GM12872 (cell line): ENCODE measurements at regions not wholly inside any gene's neighbourhood (a gene's known extent, or its start where the extent isn't known, plus 50 kb on each side); places are given as distances from the start of the nearest gene placed in this dataset.

Experiments used
- CTCF ChIP-seq: IDR thresholded peaks from 3 replicates; pipeline ENCODE4 v1.5.1; 2011; ENCODE audit warnings: low read depth, mild to moderate bottlenecking, low read length, moderate library complexity; ENCODE audit not compliant: insufficient read depth

GRCh38 chr5:68367287-68367686 is 151.7 kb downstream of the PIK3R1 start:
- no peak for TF ChIP-seq CTCF

- TF ChIP-seq CTCF: no peak
These were observed 152.2 kb downstream of the PIK3R1 start for GRCh38 chr5:68367717-68368116.

- no peak for TF ChIP-seq CTCF
These were observed 152.9 kb downstream of the PIK3R1 start for GRCh38 chr5:68368311-68369022.

GRCh38 chr5:68369023-68369359 is 153.4 kb downstream of the PIK3R1 start:
- no peak for TF ChIP-seq CTCF

GRCh38 chr5:68369457-68370125 is 154.0 kb downstream of the PIK3R1 start:
- TF ChIP-seq CTCF: no peak

- TF ChIP-seq CTCF: no peak
These were observed 154.6 kb downstream of the PIK3R1 start for GRCh38 chr5:68370196-68370595.

GRCh38 chr5:68371607-68372006 is 156.1 kb downstream of the PIK3R1 start:
- TF ChIP-seq CTCF: no peak
